ENCODE measurements at regions not wholly inside any gene's neighbourhood (a gene's known extent, or its start where the extent isn't known, plus 50 kb on each side); places are given as distances from the start of the nearest gene placed in this dataset.

DNA sequence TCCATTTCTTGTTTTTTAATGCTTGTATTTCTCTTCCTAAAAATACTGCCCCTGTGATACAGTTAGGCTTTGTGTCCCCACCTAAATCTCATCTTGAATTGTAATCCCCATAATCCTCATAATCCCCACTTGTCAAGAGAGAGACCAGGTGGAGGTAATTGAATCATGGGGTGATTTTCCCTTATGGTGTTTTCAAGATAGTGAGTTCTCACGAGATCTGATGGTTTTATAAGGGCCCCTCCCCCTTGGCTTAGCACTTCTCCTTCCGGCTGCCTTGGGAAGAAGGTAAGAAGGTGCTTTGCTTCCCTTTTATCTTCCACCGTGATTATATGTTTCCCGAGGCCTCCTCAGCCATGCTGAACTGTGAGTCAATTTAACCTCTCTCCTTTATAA is 227.4 kb downstream of the MAN2A1 start:
- DNase-seq: no peak

DNA sequence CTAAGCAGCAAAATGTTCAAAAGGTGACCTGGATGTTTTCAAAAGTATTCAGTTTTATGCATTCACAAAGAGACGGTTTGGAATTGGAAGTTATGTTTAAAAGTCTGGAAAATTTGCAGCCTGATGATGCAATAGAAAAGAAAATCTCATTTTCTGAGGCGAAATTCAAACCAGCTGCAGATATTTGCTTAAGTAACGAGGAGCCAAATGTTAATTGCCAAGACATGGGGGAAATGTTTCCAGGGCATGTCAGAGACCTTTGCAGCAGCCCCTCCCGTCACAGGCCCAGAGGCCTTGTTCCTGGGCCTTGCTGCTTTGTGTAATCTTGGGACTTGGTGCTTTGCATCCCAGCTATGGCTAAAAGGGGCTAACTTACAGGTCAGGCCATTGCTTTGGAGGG is 228.2 kb downstream of the MAN2A1 start:
- DNase-seq: no peak

DNA sequence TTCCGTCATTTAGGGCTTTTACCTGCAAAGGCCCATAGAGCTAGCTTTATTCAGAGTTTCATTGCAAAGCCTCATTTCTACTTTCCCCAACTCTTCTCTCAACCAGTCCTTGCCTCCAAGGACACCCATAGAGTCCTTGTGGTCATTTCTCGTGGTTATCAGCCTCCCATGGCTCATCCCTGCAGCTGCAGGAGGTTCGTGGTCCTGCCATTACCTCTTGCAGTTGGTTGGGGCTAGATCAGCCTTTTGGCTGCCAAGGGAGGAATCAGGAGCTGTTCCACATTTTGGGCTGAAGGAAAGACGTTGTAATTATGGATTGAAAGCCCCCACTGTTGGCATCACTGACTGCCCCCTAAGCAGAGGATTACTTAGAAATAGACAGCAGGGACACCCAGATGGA is 231.0 kb downstream of the MAN2A1 start:
- DNase-seq: no peak

DNA sequence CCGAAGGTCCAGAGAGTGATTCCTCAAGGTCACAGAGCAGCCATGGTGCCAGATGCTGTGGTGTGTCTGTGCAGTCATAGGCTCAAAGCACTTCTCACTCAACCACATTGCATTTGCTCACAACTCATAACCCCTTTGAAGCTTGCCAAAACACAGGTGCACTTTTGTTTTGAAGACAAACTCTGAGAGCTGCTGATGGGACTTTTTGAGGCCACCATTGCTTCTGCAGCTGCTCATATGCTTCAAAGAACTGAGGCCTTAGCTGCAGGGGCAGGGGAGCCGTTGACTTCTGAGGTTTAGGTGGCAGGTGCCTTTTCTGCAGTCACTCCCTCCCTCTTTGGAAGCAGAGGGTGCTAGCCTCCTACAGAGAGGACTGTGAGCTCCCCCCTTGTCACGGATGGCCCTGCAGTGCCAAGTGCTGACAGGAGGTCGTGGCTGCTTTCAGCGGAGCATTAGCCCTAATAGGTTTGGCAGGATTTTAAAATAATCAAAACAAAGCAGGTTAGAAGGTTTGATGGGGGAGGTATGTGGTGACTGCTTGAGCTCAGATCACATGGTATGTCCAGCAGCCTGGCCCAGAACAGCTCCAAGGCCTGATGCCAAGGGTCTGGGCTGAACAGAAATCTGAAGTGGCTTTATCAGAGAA is 232.1 kb downstream of the MAN2A1 start:
- peak in 1 of 3 experiments; percentile 10 for DNase-seq

DNA sequence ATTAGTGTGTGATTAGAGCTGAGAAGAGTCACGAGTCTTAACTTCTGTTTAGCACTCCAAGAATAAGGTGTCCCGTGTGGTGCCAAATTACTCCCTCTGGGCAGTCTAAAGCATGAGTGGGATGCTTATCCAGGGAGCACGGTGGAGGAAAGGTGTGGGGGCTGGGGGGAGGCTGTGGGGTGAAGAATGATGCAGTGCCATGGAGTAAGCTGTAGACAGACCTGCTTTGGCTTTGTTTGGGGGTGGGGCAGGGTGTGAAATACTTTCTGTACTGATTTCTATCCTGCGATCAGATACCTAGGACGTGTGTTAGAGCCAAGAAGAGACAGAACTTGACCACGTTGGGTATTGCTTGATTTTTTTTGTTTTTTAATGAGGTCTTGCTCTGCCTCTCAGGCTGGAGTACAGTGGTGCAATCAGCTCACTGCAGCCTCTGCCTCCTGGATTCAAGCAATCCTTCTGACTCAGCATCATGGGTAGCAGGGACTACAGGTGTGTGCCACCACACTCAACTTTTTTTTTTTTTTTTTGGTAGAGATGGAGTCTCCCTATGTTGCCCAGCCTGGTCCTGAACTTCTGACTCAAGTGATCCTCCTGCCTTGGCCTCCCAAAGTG is 232.8 kb downstream of the MAN2A1 start:
- DNase-seq: no peak

DNA sequence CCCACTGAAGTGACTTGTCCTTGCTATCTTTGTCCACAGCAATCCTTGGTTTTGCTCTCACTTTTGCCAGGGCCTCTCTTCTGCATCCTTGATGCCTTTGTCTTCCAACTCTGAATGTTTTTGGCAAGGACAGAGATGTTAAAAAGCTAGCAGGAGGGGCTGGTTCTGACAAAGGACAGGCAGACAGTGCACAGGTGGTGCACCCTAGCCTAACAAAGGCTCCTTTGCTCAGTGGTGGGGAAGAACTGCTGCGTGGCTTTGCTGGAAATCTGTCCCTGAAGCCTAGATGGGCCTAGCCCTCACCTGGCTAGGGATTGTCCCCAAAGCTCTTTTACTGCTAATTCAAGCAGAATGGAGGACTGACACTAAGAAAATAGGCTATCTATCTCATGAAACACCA is 233.5 kb downstream of the MAN2A1 start:
- no peak for DNase-seq

DNA sequence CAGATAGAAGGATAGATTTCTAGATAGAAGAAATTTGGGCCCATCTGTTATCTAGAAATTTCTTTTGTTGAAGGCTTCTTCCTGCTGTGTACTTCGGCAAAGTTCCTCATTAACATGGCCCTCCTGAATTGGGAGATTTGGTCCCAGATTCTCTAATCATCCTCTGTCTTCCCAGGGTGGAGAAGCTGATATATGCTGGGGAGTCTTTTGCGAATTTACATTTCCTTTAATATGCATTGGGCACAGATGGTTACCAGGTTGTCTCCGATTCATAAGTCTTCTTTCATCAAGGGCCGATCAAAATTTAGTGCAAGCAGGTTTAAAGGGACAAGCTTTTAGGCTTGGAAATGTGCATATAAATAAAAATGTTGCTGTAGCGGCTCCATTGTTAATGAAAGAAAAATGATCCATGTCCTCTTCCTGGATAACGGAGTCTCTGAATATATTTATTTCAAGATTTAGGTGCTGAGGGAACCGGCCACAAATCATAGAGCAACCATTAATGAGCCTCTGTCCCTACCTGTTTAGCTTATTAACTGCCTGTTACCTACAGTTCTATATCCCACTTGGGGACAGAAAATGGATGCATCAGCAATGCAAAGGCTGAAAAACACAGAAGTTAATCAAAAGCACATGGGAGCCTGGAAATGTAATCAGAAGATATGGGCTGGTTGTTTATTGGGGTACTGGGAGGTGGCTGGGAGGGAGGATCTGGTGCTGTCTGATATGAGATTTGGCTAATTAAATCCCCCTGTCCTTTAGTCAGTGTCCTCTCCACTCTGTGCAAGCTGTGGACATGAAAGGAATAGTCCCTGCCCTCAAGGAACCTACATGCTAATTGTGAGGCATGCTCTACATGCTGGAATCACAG is 234.7 kb downstream of the MAN2A1 start:
- no peak for DNase-seq

DNA sequence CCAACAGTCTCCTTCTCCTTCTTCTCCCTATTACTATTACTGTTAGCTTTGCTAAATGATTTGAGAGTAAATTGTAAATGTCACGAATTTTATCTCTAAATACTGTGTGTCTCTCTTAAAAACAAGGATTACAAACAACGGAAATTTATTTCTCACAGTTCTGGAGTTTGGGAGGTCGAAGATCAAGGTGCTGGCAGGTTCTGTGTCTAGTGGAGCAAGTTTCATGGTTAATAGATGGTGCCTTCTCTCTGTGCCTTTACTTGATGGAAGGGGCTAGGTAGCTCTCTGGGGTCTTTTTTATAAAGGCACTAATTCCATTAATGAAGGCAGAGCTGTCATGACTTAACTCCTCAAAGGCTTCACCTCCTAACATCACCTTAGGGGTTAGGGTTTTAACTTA is 237.9 kb downstream of the MAN2A1 start:
- DNase-seq: no peak

DNA sequence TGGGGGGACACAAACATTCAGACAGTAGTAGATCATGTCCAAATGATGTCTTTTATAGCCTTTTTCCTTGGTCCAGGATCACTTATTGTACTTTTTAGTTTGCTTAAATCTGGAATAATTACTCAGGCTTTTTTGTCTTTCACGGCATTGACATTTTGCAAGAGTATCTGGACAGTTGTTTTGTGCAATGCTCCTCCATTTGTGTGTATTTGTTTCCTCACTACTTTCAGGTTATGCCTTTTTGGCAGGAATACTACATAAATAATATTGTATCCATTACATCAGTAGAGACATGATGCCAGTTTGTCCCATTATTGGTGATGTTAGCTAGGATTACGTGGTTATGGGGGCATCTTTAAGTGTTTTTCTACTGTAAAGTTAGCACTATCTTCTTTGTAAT is 238.3 kb downstream of the MAN2A1 start:
- no peak for DNase-seq

DNA sequence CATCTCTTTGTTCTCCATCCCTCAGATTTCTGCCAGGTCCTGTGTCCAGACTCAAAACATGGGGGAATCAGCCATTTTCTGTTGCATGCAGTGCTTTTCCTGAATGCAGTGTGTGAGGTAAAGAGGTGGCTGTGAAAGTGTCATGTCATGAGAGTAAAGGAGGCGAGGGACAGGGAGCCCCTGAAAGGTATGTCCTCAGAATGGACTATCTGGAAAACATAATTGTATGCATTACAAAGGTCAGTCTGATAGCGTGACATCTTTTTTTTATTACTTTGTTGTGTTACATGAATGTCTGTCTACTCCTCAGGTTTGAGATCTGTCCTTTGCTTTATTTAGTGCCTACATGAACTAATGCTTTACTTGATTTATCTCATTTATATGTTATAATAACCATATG is 239.1 kb downstream of the MAN2A1 start:
- no peak for DNase-seq

DNA sequence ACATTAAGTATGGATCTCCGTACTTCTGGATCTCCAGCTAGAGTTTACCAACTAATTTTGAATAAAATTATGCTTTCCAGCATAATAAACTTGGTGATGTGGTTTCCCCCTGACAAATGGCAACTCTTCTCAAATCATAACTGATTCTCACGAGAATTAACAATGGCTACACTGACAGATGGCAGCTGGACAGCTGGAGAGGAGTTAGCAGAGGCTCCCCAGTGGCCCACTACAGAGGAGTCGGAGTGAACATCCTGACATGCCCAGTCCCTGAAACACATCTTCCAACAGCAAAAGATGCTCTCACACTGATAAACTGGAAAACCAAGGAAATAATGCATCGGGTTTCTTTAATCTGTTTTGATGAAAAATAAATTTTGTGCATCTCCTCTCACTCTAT is 239.6 kb downstream of the MAN2A1 start:
- DNase-seq: no peak

DNA sequence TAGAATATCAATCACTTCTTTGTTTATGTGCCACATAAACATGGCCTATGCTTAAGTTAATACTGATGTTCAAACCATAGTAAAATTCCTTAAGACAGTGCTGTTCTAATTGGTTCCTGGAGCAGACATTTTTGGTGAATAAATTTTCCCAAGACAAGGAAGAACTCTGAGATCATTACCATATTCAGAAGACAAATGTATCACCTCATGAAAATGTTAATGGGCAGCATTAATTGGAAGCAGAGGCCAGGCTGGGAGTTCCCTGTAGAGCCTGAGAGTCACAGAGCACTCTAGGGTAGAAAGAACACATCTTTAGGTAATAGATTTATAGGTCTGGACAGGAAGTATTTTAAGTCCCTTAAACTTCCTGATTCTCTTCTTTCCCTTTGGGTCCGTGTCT is 240.2 kb downstream of the MAN2A1 start:
- DNase-seq: no peak

DNA sequence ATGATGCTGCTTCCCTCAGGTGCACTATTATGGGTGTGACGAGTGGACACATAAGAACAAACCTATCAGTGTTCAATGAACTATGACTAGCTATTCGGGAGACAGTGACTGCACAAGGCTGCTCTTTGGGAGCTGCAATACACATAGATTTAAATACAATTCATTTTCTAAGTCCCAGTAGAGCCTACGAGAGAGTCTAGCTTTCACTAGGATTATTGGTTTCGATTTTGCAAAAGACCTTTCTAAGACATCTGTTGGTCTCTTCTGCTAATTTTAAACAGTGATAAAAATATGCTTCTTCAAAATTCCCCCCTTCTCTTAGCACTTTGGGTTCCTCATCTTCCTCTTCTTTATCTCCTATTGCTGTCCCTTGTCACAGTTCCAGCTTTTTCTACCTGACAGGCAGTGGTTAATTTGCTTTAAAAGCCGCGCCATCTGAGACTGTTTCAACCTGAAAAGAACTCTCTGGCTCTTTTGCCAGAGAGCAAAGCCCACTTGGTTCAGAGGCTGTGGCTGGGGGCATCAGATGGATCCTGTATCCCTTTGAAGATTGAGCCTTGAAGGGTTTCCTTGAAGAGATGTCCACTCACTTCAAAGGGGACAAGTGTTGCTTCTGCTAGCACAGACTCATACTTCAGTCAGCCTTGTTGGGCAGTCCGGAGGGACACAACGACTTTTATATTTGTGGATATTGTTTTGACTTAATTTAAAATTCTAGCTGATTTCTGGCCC is 241.5 kb downstream of the MAN2A1 start:
- no peak for DNase-seq

DNA sequence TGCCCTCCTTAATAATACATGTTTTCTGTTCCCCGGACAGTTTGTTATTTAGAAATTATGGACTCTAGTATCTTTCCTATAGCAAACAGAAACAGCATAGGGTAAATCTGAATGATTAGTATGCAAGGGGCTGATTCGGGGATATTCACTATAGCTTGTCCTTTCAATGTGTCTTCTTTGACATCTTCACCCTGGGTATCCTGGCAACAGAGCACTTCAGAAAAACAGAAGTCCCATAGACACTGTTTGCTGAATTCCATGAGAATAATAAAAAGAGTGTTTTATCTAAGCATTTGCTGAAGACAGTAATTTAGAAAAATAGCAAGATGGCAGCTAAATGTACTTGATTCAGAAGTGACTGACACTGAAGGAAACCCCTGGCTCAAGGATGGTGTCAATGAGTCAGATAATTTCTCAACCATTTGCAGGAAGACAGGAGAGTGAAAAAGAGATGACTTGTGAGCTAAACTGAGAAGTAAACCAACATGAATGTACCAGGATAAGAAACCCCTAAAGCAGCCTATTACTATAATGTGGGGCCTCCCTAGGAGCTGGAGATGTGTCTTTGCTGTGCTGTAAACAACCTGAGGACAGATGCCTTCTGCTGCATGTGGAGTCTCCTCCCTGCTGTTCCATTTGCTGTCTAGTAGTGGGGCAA is 246.2 kb downstream of the MAN2A1 start:
- no peak for DNase-seq

DNA sequence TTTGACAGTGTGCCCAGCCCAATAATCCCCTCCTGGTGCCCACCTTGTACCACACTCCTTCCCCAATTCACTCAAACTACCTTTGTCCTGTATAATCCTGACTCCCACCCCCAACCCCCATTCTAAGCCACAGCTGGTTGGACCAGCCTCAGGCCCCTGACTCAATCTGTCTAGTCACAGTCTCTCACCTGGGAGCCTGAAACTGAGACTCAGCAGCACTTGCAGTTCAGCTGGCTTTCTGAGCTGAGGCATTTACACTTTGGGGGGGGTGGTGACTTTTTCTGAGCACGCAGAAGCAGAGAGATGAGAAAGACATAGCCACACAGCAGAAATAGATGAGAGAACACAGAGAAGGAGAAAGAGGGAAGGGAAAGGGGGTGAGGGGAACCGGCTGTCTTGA is 247.3 kb downstream of the MAN2A1 start:
- DNase-seq: no peak

DNA sequence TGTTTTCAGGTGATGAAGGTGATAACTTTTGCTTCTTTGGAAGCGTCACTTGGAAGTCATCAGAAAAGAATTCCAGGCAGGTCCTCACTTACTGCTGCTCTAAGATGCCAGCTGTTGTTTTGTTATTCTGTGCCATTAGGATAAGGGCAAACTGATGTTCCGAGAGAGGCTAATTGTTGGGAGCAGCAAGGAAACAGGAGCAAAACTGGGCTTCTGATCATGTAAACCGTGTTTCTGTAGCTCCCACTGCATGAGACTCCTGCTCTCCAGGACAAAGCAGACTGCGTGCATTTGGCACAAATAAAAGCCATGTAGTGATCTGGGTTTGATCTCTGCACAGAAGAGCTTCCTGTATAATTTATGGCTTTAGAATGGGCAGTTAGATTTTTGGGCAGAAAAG is 248.2 kb downstream of the MAN2A1 start:
- no peak for DNase-seq

DNA sequence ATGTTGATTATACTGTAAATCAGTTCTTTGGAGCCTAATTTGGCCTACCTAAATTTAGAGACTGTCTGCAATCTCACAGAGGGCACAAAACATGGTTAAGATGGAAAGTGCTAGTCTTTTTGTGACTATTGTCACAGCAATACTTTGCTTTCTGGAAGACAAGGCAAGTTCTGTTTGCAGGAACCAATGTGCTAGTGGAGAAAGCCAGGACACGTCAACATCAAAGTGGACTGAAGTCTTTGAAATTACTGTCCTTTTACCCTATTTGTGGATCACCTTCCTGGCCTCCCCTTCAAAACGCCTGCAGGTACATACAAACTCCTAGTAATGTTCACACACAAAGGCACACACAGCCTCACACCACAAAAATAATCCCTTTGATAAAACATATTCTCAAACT is 248.7 kb downstream of the MAN2A1 start:
- no peak for DNase-seq

DNA sequence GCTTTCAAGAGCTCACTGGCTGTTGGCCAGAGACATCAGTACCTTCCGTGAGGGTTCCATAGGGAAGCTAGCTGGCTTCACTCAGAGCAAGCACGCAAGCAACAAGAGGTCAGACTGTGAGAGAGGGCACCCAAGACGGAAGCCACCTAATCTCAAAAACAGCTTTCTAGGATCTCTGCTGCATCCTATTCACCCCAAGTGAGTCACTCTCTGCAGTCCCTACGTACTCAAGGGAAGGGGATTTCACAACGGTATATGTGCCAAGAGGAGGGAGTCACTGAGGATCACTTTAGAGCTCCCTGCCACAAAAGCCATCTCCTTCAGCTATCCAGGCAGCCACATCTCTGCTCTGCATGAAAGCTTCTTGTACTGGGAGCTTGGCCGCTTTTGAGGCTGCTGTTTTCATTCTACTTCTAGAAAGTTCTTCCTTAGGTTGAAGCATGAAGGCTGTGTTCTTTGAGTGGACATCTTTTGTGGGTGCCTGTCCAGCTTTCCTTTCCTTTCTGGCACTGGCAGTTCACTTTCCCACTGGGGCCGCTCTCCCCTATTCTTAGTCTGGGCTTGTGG is 249.5 kb downstream of the MAN2A1 start:
- DNase-seq: no peak

DNA sequence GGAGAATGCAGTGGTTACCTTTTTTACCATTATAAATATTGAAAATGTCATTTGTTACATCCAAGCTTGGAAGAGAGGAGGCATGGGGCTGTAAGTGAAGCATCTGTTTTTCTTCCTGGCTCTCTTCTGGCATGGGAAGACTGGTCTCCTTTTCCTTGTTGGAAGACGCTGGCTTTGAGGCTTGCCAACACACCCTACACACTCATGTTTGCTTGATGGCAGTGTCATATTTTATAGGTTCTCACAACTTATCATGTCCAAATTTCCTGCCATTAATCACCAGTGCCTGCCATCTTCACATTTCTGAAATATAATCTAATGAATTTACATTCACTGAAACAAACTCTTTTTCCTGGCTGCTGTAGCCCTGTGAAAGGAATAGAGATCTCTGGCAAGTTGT is 252.9 kb downstream of the MAN2A1 start:
- no peak for DNase-seq

DNA sequence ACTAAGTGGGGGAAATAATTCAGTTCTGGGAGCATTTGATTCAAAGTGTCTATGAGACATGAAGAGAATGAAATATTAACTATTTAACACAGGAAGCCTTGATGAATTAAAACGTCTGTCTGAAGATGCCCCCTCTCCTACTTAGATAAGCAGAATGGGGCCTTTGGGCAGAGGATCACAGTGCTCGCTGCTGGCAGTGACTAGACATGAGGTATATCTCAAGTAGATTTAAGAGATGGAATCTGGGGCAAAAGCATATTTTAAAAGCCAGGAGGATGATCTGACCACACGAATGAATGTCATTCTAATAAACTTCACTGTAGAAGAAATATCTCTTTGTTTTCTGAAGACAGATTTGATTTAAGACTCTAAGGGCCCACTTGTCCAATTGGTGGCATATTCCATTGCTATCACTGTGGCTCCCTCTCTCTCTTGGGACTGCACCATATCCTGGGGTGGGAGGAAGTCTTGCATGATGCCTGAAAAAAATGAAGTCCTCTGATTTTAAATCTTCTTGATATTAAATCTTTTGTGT is 254.0 kb downstream of the MAN2A1 start:
- no peak for DNase-seq

DNA sequence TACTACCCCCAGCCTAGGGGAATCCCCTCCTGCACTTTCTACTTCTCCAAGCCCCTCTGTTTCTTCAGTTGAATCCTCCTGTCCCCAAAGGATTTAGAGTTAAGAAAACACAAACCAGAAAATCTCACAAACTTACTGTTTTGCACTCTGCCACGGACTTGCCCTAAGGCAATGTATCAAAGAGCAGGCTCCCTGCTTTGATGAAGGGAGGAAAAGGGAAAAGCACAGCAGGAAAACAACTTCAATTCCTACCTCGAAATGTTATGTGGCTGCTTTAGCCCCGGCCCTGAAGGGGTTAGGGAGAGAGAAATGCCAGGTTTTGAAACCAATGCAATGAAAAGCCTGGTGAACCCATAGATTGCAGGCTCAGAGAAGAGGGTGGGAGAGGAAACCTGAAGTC is 254.7 kb downstream of the MAN2A1 start:
- DNase-seq: no peak

DNA sequence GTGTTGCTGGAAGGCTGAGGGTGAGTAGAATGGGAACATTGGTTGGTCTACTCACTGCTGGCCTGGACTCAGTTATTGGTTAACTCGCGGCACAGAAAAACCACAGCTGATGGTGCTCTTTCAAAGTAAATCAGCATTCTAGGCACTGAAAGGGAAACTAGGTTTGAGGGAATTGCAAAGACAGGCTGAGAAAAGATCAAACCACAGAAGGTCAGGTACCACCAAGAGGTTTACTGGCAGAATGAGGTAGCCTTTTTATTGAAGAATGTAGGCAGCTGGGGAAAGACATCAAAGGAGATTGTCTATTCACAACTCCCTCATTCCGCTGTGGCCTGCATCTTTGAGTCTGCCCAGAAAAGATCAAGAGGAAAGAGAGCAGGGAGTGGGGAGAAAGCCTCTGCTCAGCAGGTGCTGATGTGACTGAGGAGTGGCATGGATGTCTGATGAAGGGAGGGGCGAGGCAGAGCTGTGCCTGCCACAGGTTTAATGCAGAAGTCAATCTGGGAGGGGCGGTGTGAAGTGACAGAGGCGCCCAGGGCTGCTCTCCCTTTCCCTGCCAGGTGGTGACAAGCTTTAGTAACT is 255.5 kb downstream of the MAN2A1 start:
- peak in 2 of 3 experiments; percentile 2 to 30 for DNase-seq
